CD14-positive monocyte (primary cell): ENCODE measurements at regions not wholly inside any gene's neighbourhood (a gene's known extent, or its start where the extent isn't known, plus 50 kb on each side); places are given as distances from the start of the nearest gene placed in this dataset.

Source experiments
- DNase-seq, 3 donors: peaks; one replicate each; pipeline ENCODE4 v3.0.0-alpha.2; 2011 to 2022
- H2AFZ ChIP-seq: 2 replicates; pipeline ENCODE4 v1.6.0; 2012; ENCODE audit warnings: mild to moderate bottlenecking, low read depth, low read length, inconsistent platforms; ENCODE audit not compliant: insufficient read depth, poor library complexity, severe bottlenecking
- H3K27ac ChIP-seq, 2 donors: 1 replicate in 1 of 2; 2 replicates in 1 of 2; pipeline ENCODE4 v1.5.1; 2012 to 2013; ENCODE audit warnings: low read length in 2 of 2, control low read depth in 1 of 2, inconsistent platforms in 1 of 2, low read depth in 1 of 2, mild to moderate bottlenecking in 1 of 2
- H3K27me3 ChIP-seq, 2 donors: one replicate each; pipeline versions ENCODE4 v1.6.0 to v1.6.1; 2011 to 2013; ENCODE audit warnings: low read length in 2 of 2; ENCODE audit not compliant: control insufficient read depth in 2 of 2, insufficient read depth in 2 of 2
- H3K36me3 ChIP-seq, 2 donors: replicated peaks in 1 of 2; 1 replicate in 1 of 2; 2 replicates in 1 of 2; pipeline versions ENCODE4 v1.5.1 to v1.6.1; 2012 to 2013; ENCODE audit warnings: low read length in 2 of 2, control low read depth in 1 of 2, inconsistent platforms in 1 of 2, mild to moderate bottlenecking in 1 of 2; ENCODE audit not compliant: insufficient read depth in 2 of 2, control insufficient read depth in 1 of 2
- H3K4me1 ChIP-seq, 2 donors: 1 replicate in 1 of 2; 2 replicates in 1 of 2; pipeline versions ENCODE4 v1.5.1 to v1.6.1; 2012 to 2013; ENCODE audit warnings: low read length in 2 of 2, control low read depth in 1 of 2, inconsistent platforms in 1 of 2, mild to moderate bottlenecking in 1 of 2, moderate library complexity in 1 of 2; ENCODE audit not compliant: insufficient read depth in 2 of 2, control insufficient read depth in 1 of 2
- H3K4me2 ChIP-seq: replicated peaks from 2 replicates; pipeline ENCODE3; 2012; ENCODE audit warnings: low read length, moderate library complexity, mild to moderate bottlenecking; ENCODE audit not compliant: poor library complexity, severe bottlenecking; ENCODE audit errors: extremely low read depth
- H3K4me3 ChIP-seq, 3 experiments: fragments of 200-600 bp in 1 of 3; sonication (generic) in 1 of 3; replicated peaks in 1 of 3; 1 replicate in 2 of 3; 2 replicates in 1 of 3; pipeline ENCODE4 v1.5.1; 2011 to 2013; ENCODE audit warnings: low read length in 3 of 3, mild to moderate bottlenecking in 3 of 3, control low read depth in 2 of 3, low read depth in 2 of 3, inconsistent platforms in 1 of 3, moderate library complexity in 1 of 3
- H3K79me2 ChIP-seq: 2 replicates; pipeline ENCODE4 v1.6.0; 2012; ENCODE audit warnings: mild to moderate bottlenecking, control low read depth, inconsistent platforms, low read length, moderate library complexity; ENCODE audit not compliant: insufficient read depth
- H3K9ac ChIP-seq: 2 replicates; pipeline ENCODE4 v1.6.0; 2017; ENCODE audit warnings: low read length, mild to moderate bottlenecking; ENCODE audit not compliant: insufficient read depth, poor library complexity, severe bottlenecking
- H3K9me3 ChIP-seq, 2 donors: replicated peaks in 1 of 2; 1 replicate in 1 of 2; 2 replicates in 1 of 2; pipeline versions ENCODE4 v1.5.1 to v1.6.1; 2012 to 2013; ENCODE audit warnings: low read length in 2 of 2, control low read depth in 1 of 2; ENCODE audit not compliant: control insufficient read depth in 1 of 2, insufficient read depth in 1 of 2
- H4K20me1 ChIP-seq: 2 replicates; pipeline ENCODE4 v1.6.0; 2012; ENCODE audit warnings: mild to moderate bottlenecking, low read length, control low read depth, moderate library complexity; ENCODE audit not compliant: insufficient read depth
- H3K27ac Mint-ChIP-seq, 7 donors: one replicate each; pipeline ENCODE4 v1.8.0; 2020; ENCODE audit warnings: mild to moderate bottlenecking in 7 of 7, mixed read lengths in 7 of 7, moderate library complexity in 6 of 7, inconsistent platforms in 2 of 7
- H3K27me3 Mint-ChIP-seq, 3 donors: one replicate each; pipeline ENCODE4 v1.8.0; 2021 to 2022; ENCODE audit warnings: low read depth in 3 of 3, mild to moderate bottlenecking in 3 of 3, mixed read lengths in 3 of 3, moderate library complexity in 3 of 3, inconsistent platforms in 1 of 3
- H3K36me3 Mint-ChIP-seq, 2 donors: one replicate each; pipeline ENCODE4 v1.8.0; 2020; ENCODE audit warnings: mixed read lengths in 2 of 2, inconsistent platforms in 1 of 2, mild to moderate bottlenecking in 1 of 2
- H3K4me1 Mint-ChIP-seq: one replicate; pipeline ENCODE4 v1.8.0; 2020; ENCODE audit warnings: mild to moderate bottlenecking, mixed read lengths
- H3K4me3 Mint-ChIP-seq, 2 donors: one replicate each; pipeline ENCODE4 v1.8.0; 2020; ENCODE audit warnings: mild to moderate bottlenecking in 2 of 2, mixed read lengths in 2 of 2, moderate library complexity in 1 of 2
- H3K9me3 Mint-ChIP-seq, 7 donors: one replicate each; pipeline ENCODE4 v1.8.0; 2020 to 2022; ENCODE audit warnings: mixed read lengths in 7 of 7, mild to moderate bottlenecking in 6 of 7, moderate library complexity in 6 of 7, inconsistent platforms in 2 of 7
- WGBS: methylation state at CpG from one replicate; pipeline ENCODE4 v1.1.5; 2013; ENCODE audit warnings: missing lambda C conversion rate; ENCODE audit not compliant: insufficient coverage; 5-methylcytosine and 5-hydroxymethylcytosine counted together
- intact Hi-C, 2 donors: fragments of 100-400 bp; cut with micrococcal nuclease; formaldehyde crosslinking; loops; one replicate each; pipeline versions ENCODE4 v1.15.0 to v1.15.1; 2023
- TF ChIP-seq, protein P1 (sequence below): fragments of 200-600 bp; IDR thresholded peaks from one replicate; pipeline ENCODE4 v1.8.0; 2022; ENCODE audit warnings: antibody characterized with exemption, mild to moderate bottlenecking

DNA sequence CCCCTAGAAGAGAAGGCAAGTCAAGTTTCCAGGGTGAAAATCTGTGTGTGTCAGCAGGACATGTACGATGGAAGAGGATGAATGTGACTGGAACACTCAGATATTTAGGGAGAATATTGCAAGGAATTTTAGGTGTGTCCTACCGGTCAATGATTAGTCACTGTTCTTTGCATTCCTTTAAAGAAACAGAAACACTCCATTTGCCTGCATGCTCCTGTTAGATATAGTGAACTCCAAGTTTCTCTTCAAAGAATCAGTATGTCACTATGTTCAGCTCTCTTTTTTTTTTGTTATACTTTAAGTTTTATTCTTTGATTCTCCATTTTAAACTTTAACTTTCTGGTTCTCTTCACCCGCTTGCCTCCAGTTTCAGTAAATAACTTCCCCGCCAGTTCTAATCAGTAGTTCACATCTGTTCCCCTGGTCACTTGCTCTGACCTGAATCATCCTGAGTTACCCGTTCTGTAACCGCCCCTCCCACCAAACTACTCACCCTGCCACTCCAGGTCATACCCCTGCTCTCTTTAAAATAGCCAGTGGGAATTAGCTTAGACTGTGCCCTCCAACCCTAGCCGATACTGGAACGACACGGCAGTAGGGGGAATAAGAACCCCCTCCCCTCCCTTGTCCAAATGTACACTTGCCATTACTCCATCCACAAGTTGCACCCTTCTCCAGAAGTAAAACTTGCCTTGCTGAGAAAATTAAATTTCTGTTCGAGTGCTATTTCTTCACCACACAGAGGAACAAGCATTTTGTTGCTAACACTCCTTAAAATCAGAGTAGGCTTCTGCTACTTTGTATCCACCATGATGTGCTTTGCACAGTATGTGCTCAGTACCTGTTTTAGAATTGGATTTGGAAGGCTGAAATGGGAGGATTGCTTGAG lies 268.4 kb downstream of the METTL4 start:
- Mint-ChIP-seq H3K4me1 (no peaks in the 10 kb centered on the region), H3K27ac (peak overlapping the region in 1 of 7 donors; percentile 1), H3K36me3 (no peaks in the 10 kb centered on the region), H3K4me3 (peak overlapping the region in 1 of 2 donors; percentile 3), H3K27me3 (peaks cover 8 to 27% (median 12%) of the 10 kb centered on the region in 3 donors), H3K9me3 (no peaks in the 10 kb centered on the region)
- H3K36me3 ChIP-seq, result no peaks in the 10 kb centered on the region
- TF ChIP-seq, protein P1, sequence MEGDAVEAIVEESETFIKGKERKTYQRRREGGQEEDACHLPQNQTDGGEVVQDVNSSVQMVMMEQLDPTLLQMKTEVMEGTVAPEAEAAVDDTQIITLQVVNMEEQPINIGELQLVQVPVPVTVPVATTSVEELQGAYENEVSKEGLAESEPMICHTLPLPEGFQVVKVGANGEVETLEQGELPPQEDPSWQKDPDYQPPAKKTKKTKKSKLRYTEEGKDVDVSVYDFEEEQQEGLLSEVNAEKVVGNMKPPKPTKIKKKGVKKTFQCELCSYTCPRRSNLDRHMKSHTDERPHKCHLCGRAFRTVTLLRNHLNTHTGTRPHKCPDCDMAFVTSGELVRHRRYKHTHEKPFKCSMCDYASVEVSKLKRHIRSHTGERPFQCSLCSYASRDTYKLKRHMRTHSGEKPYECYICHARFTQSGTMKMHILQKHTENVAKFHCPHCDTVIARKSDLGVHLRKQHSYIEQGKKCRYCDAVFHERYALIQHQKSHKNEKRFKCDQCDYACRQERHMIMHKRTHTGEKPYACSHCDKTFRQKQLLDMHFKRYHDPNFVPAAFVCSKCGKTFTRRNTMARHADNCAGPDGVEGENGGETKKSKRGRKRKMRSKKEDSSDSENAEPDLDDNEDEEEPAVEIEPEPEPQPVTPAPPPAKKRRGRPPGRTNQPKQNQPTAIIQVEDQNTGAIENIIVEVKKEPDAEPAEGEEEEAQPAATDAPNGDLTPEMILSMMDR, result no peak
- H3K27ac ChIP-seq, result no peak overlapping the region
- no peaks in the 10 kb centered on the region for H3K79me2 ChIP-seq
- H3K27me3 ChIP-seq, result peaks cover 0 to 4% of the 10 kb centered on the region in 2 donors
- 65% methylated on average over 8 of the region's 10 CpGs for WGBS
- H3K4me1 ChIP-seq, result no peaks in the 10 kb centered on the region
- no peak overlapping the region for H3K4me2 ChIP-seq
- no peaks in the 10 kb centered on the region for H4K20me1 ChIP-seq
- H3K9ac ChIP-seq, result no peak overlapping the region
- H2AFZ ChIP-seq, result no peak overlapping the region
- intact Hi-C loops, result no loop called here
- H3K9me3 ChIP-seq, result no peaks in the 10 kb centered on the region
- no peak overlapping the region for H3K4me3 ChIP-seq
- DNase-seq, result no peak

DNA sequence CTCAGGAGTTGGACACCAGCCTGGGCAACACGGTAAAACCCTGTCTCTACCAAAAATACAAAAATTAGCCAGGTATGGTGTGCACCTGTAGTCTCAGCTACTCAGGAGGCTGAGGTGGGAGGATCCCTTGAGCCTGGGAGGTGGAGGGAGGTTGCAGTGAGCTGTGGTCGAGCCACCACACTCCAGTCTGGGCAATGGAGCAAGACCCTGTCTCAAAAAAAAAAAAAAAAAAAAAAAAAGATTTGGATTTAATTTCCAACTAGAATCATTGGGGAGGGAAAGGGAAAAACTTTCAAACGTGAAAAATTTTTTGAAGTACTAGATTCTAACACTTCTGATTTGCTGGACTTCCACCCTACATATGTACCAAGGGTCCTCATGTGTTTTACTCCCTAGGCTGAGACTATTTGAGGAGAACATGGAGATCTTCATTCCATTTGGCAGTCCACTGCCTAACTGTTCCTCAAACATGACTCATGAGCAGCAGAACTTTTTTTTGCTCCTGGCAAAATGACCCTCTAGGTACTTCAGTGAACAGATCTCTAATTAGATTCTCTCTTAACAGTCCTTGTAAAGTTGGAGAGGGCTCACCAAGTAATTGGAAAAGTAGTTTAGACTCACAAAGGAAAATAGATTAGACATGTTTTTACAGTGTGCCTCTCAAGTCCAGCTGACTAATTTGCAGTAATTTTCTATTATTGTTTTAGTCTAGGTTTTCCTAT lies 267.6 kb downstream of the METTL4 start:
- H3K27ac ChIP-seq, result no peak overlapping the region
- H3K4me2 ChIP-seq, result no peak overlapping the region
- Mint-ChIP-seq H3K4me3 (no peak overlapping the region), H3K27ac (no peak overlapping the region), H3K4me1 (no peaks in the 10 kb centered on the region), H3K9me3 (peaks cover 0 to 2% (median 0%) of the 10 kb centered on the region in 7 donors), H3K36me3 (no peaks in the 10 kb centered on the region), H3K27me3 (peaks cover 9 to 25% (median 12%) of the 10 kb centered on the region in 3 donors)
- H3K79me2 ChIP-seq, result no peaks in the 10 kb centered on the region
- no peak for DNase-seq
- no peaks in the 10 kb centered on the region for H3K36me3 ChIP-seq
- TF ChIP-seq, protein P1, result no peak
- no peak overlapping the region for H3K9ac ChIP-seq
- H3K4me3 ChIP-seq, result no peak overlapping the region
- H2AFZ ChIP-seq, result no peak overlapping the region
- no CpG with 5 or more reads among the region's 3 CpGs for WGBS
- no peaks in the 10 kb centered on the region for H3K4me1 ChIP-seq
- H4K20me1 ChIP-seq, result no peaks in the 10 kb centered on the region
- peaks cover 0 to 4% of the 10 kb centered on the region in 2 donors for H3K27me3 ChIP-seq
- intact Hi-C loops, result no loop called here
- no peaks in the 10 kb centered on the region for H3K9me3 ChIP-seq
